GM23338 (cell line): ENCODE measurements at regions not wholly inside any gene's neighbourhood (a gene's known extent, or its start where the extent isn't known, plus 50 kb on each side); places are given as distances from the start of the nearest gene placed in this dataset.

Experiments
- CREB1 ChIP-seq: fragments of 250-450 bp; sonication (Bioruptor Pico); IDR thresholded peaks from 2 replicates; pipeline ENCODE4 v1.5.0; 2020; ENCODE audit warnings: low read depth, mild to moderate bottlenecking, moderate library complexity
- EZH2 ChIP-seq: fragments of 200-600 bp; sonication (generic); IDR thresholded peaks from one replicate; pipeline ENCODE4 v1.8.0; 2017; ENCODE audit warnings: antibody characterized with exemption, mild to moderate bottlenecking, low read depth; ENCODE audit not compliant: unreplicated experiment
- JUNB ChIP-seq: IDR thresholded peaks from one replicate; pipeline ENCODE4 v1.6.1; 2016; ENCODE audit warnings: antibody characterized with exemption; ENCODE audit not compliant: unreplicated experiment
- POLR2AphosphoS5 ChIP-seq: IDR thresholded peaks from 2 replicates; pipeline ENCODE4 v1.6.1; 2016; ENCODE audit warnings: antibody characterized with exemption, low read depth
- STAT1 ChIP-seq: IDR thresholded peaks from one replicate; pipeline ENCODE4 v1.6.1; 2016; ENCODE audit warnings: antibody characterized with exemption; ENCODE audit not compliant: unreplicated experiment
- ZNF331 ChIP-seq: fragments of 250-450 bp; sonication (Bioruptor Pico); IDR thresholded peaks from 2 replicates; pipeline ENCODE4 v1.5.0; 2020; ENCODE audit warnings: low read depth, mild to moderate bottlenecking, moderate library complexity
- TF ChIP-seq, protein P1 (sequence below): fragments of 250-450 bp; sonication (Bioruptor Pico); IDR thresholded peaks from 2 replicates; pipeline ENCODE4 v1.5.0; 2020; ENCODE audit warnings: mild to moderate bottlenecking, moderate library complexity
- TF ChIP-seq, protein P2 (sequence below): IDR thresholded peaks from one replicate; pipeline ENCODE4 v1.6.1; 2018; ENCODE audit warnings: antibody characterized with exemption; ENCODE audit not compliant: unreplicated experiment
- TF ChIP-seq, protein P3 (sequence below), 2 experiments: fragments of 200-600 bp in 1 of 2; sonication (generic) in 1 of 2; conservative IDR thresholded peaks; 2 replicates each; pipeline versions ENCODE4 v1.5.1 to v1.6.1; 2016 to 2017; ENCODE audit warnings: antibody characterized with exemption in 2 of 2, low read depth in 2 of 2, mild to moderate bottlenecking in 2 of 2, moderate library complexity in 1 of 2

DNA sequence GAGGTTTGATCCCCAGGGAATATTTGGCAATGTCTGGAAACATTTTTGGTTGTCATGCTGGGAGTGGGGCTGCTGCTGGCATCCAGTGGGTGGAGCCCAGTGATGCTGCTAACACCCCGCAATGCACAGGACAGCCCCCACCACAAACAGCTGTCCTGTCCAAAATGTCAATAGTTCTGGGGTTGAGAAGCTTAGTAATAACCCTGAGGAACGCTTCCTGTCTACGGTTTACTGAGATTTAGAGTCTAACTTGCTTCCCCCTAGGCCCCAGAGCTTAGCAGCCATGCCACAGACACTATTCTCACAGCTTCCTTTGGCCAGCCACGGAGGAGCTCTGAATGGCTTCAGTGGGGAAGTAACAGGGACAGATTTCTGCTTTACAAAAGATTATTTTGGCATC, 66.5 kb downstream of the MSX2 start (continued):
- TF ChIP-seq, protein P1, sequence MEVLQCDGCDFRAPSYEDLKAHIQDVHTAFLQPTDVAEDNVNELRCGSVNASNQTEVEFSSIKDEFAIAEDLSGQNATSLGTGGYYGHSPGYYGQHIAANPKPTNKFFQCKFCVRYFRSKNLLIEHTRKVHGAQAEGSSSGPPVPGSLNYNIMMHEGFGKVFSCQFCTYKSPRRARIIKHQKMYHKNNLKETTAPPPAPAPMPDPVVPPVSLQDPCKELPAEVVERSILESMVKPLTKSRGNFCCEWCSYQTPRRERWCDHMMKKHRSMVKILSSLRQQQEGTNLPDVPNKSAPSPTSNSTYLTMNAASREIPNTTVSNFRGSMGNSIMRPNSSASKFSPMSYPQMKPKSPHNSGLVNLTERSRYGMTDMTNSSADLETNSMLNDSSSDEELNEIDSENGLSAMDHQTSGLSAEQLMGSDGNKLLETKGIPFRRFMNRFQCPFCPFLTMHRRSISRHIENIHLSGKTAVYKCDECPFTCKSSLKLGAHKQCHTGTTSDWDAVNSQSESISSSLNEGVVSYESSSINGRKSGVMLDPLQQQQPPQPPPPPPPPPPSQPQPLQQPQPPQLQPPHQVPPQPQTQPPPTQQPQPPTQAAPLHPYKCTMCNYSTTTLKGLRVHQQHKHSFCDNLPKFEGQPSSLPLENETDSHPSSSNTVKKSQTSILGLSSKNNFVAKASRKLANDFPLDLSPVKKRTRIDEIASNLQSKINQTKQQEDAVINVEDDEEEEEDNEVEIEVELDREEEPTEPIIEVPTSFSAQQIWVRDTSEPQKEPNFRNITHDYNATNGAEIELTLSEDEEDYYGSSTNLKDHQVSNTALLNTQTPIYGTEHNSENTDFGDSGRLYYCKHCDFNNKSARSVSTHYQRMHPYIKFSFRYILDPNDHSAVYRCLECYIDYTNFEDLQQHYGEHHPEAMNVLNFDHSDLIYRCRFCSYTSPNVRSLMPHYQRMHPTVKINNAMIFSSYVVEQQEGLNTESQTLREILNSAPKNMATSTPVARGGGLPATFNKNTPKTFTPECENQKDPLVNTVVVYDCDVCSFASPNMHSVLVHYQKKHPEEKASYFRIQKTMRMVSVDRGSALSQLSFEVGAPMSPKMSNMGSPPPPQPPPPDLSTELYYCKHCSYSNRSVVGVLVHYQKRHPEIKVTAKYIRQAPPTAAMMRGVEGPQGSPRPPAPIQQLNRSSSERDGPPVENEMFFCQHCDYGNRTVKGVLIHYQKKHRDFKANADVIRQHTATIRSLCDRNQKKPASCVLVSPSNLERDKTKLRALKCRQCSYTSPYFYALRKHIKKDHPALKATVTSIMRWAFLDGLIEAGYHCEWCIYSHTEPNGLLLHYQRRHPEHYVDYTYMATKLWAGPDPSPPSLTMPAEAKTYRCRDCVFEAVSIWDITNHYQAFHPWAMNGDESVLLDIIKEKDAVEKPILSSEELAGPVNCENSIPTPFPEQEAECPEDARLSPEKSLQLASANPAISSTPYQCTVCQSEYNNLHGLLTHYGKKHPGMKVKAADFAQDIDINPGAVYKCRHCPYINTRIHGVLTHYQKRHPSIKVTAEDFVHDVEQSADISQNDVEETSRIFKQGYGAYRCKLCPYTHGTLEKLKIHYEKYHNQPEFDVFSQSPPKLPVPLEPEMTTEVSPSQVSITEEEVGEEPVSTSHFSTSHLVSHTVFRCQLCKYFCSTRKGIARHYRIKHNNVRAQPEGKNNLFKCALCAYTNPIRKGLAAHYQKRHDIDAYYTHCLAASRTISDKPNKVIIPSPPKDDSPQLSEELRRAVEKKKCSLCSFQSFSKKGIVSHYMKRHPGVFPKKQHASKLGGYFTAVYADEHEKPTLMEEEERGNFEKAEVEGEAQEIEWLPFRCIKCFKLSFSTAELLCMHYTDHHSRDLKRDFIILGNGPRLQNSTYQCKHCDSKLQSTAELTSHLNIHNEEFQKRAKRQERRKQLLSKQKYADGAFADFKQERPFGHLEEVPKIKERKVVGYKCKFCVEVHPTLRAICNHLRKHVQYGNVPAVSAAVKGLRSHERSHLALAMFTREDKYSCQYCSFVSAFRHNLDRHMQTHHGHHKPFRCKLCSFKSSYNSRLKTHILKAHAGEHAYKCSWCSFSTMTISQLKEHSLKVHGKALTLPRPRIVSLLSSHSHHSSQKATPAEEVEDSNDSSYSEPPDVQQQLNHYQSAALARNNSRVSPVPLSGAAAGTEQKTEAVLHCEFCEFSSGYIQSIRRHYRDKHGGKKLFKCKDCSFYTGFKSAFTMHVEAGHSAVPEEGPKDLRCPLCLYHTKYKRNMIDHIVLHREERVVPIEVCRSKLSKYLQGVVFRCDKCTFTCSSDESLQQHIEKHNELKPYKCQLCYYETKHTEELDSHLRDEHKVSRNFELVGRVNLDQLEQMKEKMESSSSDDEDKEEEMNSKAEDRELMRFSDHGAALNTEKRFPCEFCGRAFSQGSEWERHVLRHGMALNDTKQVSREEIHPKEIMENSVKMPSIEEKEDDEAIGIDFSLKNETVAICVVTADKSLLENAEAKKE: no peak
- no peak for TF ChIP-seq ZNF331 (CRISPR knock-in tag)
- TF ChIP-seq JUNB: no peak
- TF ChIP-seq EZH2: no peak
- no peak for TF ChIP-seq CREB1 (CRISPR knock-in tag)
- TF ChIP-seq STAT1: no peak
- TF ChIP-seq POLR2AphosphoS5: no peak
- TF ChIP-seq, protein P2, sequence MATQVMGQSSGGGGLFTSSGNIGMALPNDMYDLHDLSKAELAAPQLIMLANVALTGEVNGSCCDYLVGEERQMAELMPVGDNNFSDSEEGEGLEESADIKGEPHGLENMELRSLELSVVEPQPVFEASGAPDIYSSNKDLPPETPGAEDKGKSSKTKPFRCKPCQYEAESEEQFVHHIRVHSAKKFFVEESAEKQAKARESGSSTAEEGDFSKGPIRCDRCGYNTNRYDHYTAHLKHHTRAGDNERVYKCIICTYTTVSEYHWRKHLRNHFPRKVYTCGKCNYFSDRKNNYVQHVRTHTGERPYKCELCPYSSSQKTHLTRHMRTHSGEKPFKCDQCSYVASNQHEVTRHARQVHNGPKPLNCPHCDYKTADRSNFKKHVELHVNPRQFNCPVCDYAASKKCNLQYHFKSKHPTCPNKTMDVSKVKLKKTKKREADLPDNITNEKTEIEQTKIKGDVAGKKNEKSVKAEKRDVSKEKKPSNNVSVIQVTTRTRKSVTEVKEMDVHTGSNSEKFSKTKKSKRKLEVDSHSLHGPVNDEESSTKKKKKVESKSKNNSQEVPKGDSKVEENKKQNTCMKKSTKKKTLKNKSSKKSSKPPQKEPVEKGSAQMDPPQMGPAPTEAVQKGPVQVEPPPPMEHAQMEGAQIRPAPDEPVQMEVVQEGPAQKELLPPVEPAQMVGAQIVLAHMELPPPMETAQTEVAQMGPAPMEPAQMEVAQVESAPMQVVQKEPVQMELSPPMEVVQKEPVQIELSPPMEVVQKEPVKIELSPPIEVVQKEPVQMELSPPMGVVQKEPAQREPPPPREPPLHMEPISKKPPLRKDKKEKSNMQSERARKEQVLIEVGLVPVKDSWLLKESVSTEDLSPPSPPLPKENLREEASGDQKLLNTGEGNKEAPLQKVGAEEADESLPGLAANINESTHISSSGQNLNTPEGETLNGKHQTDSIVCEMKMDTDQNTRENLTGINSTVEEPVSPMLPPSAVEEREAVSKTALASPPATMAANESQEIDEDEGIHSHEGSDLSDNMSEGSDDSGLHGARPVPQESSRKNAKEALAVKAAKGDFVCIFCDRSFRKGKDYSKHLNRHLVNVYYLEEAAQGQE: no peak
- TF ChIP-seq, protein P3, sequence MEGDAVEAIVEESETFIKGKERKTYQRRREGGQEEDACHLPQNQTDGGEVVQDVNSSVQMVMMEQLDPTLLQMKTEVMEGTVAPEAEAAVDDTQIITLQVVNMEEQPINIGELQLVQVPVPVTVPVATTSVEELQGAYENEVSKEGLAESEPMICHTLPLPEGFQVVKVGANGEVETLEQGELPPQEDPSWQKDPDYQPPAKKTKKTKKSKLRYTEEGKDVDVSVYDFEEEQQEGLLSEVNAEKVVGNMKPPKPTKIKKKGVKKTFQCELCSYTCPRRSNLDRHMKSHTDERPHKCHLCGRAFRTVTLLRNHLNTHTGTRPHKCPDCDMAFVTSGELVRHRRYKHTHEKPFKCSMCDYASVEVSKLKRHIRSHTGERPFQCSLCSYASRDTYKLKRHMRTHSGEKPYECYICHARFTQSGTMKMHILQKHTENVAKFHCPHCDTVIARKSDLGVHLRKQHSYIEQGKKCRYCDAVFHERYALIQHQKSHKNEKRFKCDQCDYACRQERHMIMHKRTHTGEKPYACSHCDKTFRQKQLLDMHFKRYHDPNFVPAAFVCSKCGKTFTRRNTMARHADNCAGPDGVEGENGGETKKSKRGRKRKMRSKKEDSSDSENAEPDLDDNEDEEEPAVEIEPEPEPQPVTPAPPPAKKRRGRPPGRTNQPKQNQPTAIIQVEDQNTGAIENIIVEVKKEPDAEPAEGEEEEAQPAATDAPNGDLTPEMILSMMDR (conservative IDR thresholded peaks at IDR 0.05; ENCODE audit: low read depth in 2 of 2): no peak
